ENCODE measurements at regions not wholly inside any gene's neighbourhood (a gene's known extent, or its start where the extent isn't known, plus 50 kb on each side); places are given as distances from the start of the nearest gene placed in this dataset.

GRCh38 chr6:170030821-170031471, 259.9 kb downstream of the DLL1 start:
- H3K4me3 ChIP-seq: no peak overlapping the region
- H3K9ac ChIP-seq (ENCODE audit: insufficient read depth in 1 of 2, low read length in 2 of 2): no peak overlapping the region
- H3K27ac ChIP-seq (ENCODE audit: low read depth in 1 of 2, low read length in 1 of 2): no peak overlapping the region
- H3K27me3 ChIP-seq (ENCODE audit: control insufficient read depth in 3 of 3, insufficient read depth in 3 of 3, low read length in 2 of 3): peaks cover 0 to 9% (median 0%) of the 10 kb centered on the region in 3 donors
- 61 to 76% methylated on average over 16 of the region's 16 CpGs for WGBS, 2 donors
- DNase-seq (peak; percentile 54 to 68 (median 55)), ATAC-seq (ENCODE audit: insufficient read depth, low FRiP score) (no peak)
- no peaks in the 10 kb centered on the region for H3K36me3 ChIP-seq (ENCODE audit: control insufficient read depth in 4 of 4, insufficient read depth in 4 of 4, low read length in 4 of 4)
- TF ChIP-seq CTCF (IDR thresholded peaks at IDR 0.05; ENCODE audit: control extremely low read depth, extremely low read depth): no peak
- peaks cover 0 to 15% (median 1%) of the 10 kb centered on the region in 4 donors for H3K9me3 ChIP-seq (ENCODE audit: control insufficient read depth in 4 of 4, insufficient read depth in 3 of 4, low read length in 3 of 4)
- H3K4me1 ChIP-seq (ENCODE audit: control insufficient read depth in 5 of 5, insufficient read depth in 5 of 5, low read length in 5 of 5): peaks cover 0 to 12% (median 3%) of the 10 kb centered on the region in 5 donors

GRCh38 chr6:170030284-170030815, 260.5 kb downstream of the DLL1 start:
- Histone ChIP-seq H3K4me3 (no peak overlapping the region), H3K4me1 (ENCODE audit: control insufficient read depth in 5 of 5, insufficient read depth in 5 of 5, low read length in 5 of 5) (peaks cover 0 to 13% (median 5%) of the 10 kb centered on the region in 5 donors), H3K27ac (ENCODE audit: low read depth in 1 of 2, low read length in 1 of 2) (no peak overlapping the region), H3K9ac (ENCODE audit: insufficient read depth in 1 of 2, low read length in 2 of 2) (no peak overlapping the region), H3K27me3 (ENCODE audit: control insufficient read depth in 3 of 3, insufficient read depth in 3 of 3, low read length in 2 of 3) (peaks cover 0 to 9% (median 0%) of the 10 kb centered on the region in 3 donors), H3K36me3 (ENCODE audit: control insufficient read depth in 4 of 4, insufficient read depth in 4 of 4, low read length in 4 of 4) (no peaks in the 10 kb centered on the region), H3K9me3 (ENCODE audit: control insufficient read depth in 4 of 4, insufficient read depth in 3 of 4, low read length in 3 of 4) (peaks cover 0 to 11% (median 1%) of the 10 kb centered on the region in 4 donors)
- no peak for TF ChIP-seq CTCF (IDR thresholded peaks at IDR 0.05; ENCODE audit: control extremely low read depth, extremely low read depth)
- WGBS, 2 donors: 80 to 87% methylated on average over 12 of the region's 12 CpGs
- DNase-seq: no peak
- no peak for ATAC-seq (ENCODE audit: insufficient read depth, low FRiP score)

DNA sequence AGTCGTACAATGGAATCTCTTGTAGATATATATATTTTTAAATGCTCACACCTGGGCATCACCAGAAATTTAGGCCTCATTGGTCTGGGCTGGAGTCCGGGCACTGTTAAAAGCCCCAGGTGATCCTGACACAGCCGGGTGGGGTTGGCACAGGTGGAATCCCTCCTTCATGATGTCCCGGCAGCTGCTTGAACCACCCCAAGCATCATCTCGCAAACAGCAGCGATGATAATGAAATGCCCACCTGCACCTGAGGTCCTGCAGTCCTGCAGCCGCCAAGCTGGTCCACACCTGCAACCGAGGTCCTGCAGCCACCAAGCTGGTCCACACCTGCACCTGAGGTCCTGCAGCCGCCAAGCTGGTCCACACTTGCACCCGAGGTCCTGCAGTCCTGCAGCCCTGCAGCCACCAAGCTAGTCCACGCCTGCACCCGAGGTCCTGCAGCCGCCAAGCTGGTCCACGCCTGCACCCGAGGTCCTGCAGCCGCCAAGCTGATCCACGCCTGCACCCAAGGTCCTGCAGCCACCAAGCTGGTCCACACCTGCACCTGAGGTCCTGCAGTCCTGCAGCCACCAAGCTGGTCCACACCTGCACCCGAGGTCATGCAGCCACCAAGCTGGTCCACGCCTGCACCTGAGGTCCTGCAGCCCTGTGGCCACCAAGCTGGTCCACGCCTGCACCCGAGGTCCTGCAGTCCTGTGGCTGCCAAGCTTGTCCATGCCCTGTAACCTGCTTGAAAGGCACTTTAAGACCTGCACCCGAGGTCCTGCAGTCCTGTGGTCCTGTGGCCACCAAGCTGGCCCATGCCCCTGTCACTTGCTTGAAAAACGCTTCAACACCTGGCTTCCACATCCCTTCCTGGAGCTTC, 261.2 kb downstream of the DLL1 start:
- no peak for TF ChIP-seq CTCF (IDR thresholded peaks at IDR 0.05; ENCODE audit: control extremely low read depth, extremely low read depth)
- H3K27me3 ChIP-seq (ENCODE audit: control insufficient read depth in 3 of 3, insufficient read depth in 3 of 3, low read length in 2 of 3): peaks cover 0 to 9% (median 0%) of the 10 kb centered on the region in 3 donors
- no peaks in the 10 kb centered on the region for H3K36me3 ChIP-seq (ENCODE audit: control insufficient read depth in 4 of 4, insufficient read depth in 4 of 4, low read length in 4 of 4)
- WGBS, 2 donors: 83 to 92% methylated on average over 23 of the region's 23 CpGs
- DNase-seq (no peak), ATAC-seq (ENCODE audit: insufficient read depth, low FRiP score) (no peak)
- no peak overlapping the region for H3K27ac ChIP-seq (ENCODE audit: low read depth in 1 of 2, low read length in 1 of 2)
- H3K9ac ChIP-seq (ENCODE audit: insufficient read depth in 1 of 2, low read length in 2 of 2): no peak overlapping the region
- H3K4me3 ChIP-seq: no peak overlapping the region
- H3K4me1 ChIP-seq (ENCODE audit: control insufficient read depth in 5 of 5, insufficient read depth in 5 of 5, low read length in 5 of 5): peaks cover 0 to 20% (median 7%) of the 10 kb centered on the region in 5 donors
- H3K9me3 ChIP-seq (ENCODE audit: control insufficient read depth in 4 of 4, insufficient read depth in 3 of 4, low read length in 3 of 4): peaks cover 0 to 11% (median 1%) of the 10 kb centered on the region in 4 donors

Data from lung (tissue), 11 donors.